ENCODE measurements at regions not wholly inside any gene's neighbourhood (a gene's known extent, or its start where the extent isn't known, plus 50 kb on each side); places are given as distances from the start of the nearest gene placed in this dataset.

GRCh38 chr4:111283066-111283677 lies 660.3 kb upstream of the PITX2 start:
- Histone ChIP-seq H3K4me3 (replicated peaks in 1 of 3; ENCODE audit: insufficient read depth in 1 of 3, low read depth in 1 of 3, low read length in 3 of 3) (no peak overlapping the region), H3K79me2 (ENCODE audit: control insufficient read depth, insufficient read depth, low read length) (no peaks in the 10 kb centered on the region), H3K4me1 (ENCODE audit: control insufficient read depth, extremely low read depth, insufficient read depth, low read length) (no peaks in the 10 kb centered on the region), H3K9me3 (replicated peaks; ENCODE audit: control insufficient read depth, insufficient read depth, low read length) (no peaks in the 10 kb centered on the region), H3K4me2 (ENCODE audit: insufficient read depth, low read length) (no peak overlapping the region), H3K9me1 (replicated peaks; ENCODE audit: control insufficient read depth, extremely low read depth, insufficient read depth, low read length) (no peaks in the 10 kb centered on the region), H3K9ac (replicated peaks; ENCODE audit: extremely low read depth, insufficient read depth, low read length) (no peak overlapping the region), H3K27ac (ENCODE audit: insufficient read depth, low read depth, low read length) (no peak overlapping the region), H2AFZ (ENCODE audit: low read depth, low read length) (no peak overlapping the region), H3K27me3 (ENCODE audit: control insufficient read depth in 2 of 2, insufficient read depth in 2 of 2, low read length in 2 of 2) (no peaks in the 10 kb centered on the region), H3K36me3 (ENCODE audit: control insufficient read depth in 2 of 2, extremely low read depth in 1 of 2, insufficient read depth in 2 of 2, low read length in 2 of 2) (no peaks in the 10 kb centered on the region), H4K20me1 (replicated peaks; ENCODE audit: control insufficient read depth, extremely low read depth, insufficient read depth, low read length) (no peaks in the 10 kb centered on the region)
- TF ChIP-seq CTCF (IDR thresholded peaks at IDR 0.05; ENCODE audit: extremely low read depth in 1 of 2, insufficient read depth in 1 of 2, low read depth in 1 of 2, low read length in 2 of 2) (peak; percentile 77 to 85), MAX (IDR thresholded peaks at IDR 0.05; ENCODE audit: insufficient read depth, insufficient read length) (no peak), JUN (IDR thresholded peaks at IDR 0.05; ENCODE audit: borderline replicate concordance, insufficient read depth, insufficient read length, low read depth) (no peak), FOS (IDR thresholded peaks at IDR 0.05; ENCODE audit: borderline replicate concordance, insufficient read depth, low read length) (no peak), POLR2A (IDR thresholded peaks at IDR 0.05; ENCODE audit: low read depth, low read length) (no peak)
- DNase-seq (ENCODE audit: low read depth, low spot score) (peak; percentile 58), FAIRE-seq (peak; percentile 84)
- dilution Hi-C loops (cut with MboI; ENCODE audit: extremely low pct_ligation_motif_present, low sequenced_read_pairs) = no loop called here
- ChIA-PET CTCF (interaction anchor here (0.5 to 2.1 kb wide), 28 partner anchors 9 to 748 kb away, joined by 3 to 25 read pairs (median 5); no protein-coding TSS in a partner anchor), POLR2A (no interaction called here)
- intact Hi-C loops (cut with micrococcal nuclease) = loop anchor here (1.0 to 10.0 kb wide), 5 partner anchors 119 to 748 kb away; no protein-coding TSS in a partner anchor
- BruUV-seq (replicated peaks) = no TSS peak

- no peaks in the 10 kb centered on the region for H3K9me1 ChIP-seq (replicated peaks; ENCODE audit: control insufficient read depth, extremely low read depth, insufficient read depth, low read length)
These were observed 673.6 kb upstream of the PITX2 start for GRCh38 chr4:111296466-111296865.

More at GRCh38 chr4:111296466-111296865, 673.6 kb upstream of the PITX2 start:
- H3K9me3 ChIP-seq (replicated peaks; ENCODE audit: control insufficient read depth, insufficient read depth, low read length) = no peaks in the 10 kb centered on the region
- no TSS peak for BruUV-seq (replicated peaks)
- DNase-seq (ENCODE audit: low read depth, low spot score) (no peak), FAIRE-seq (no peak)
- H3K27ac ChIP-seq (ENCODE audit: insufficient read depth, low read depth, low read length) = no peak overlapping the region
- no peak overlapping the region for H3K4me2 ChIP-seq (ENCODE audit: insufficient read depth, low read length)
- H3K36me3 ChIP-seq (ENCODE audit: control insufficient read depth in 2 of 2, extremely low read depth in 1 of 2, insufficient read depth in 2 of 2, low read length in 2 of 2) = no peaks in the 10 kb centered on the region
- H3K4me3 ChIP-seq (replicated peaks in 1 of 3; ENCODE audit: insufficient read depth in 1 of 3, low read depth in 1 of 3, low read length in 3 of 3) = no peak overlapping the region
- ChIA-PET CTCF (interaction anchor here (0.7 to 0.9 kb wide), 3 partner anchors 12 to 132 kb away, joined by 3 to 4 read pairs (median 3); no protein-coding TSS in a partner anchor), POLR2A (no interaction called here)
- H3K27me3 ChIP-seq (ENCODE audit: control insufficient read depth in 2 of 2, insufficient read depth in 2 of 2, low read length in 2 of 2) = no peaks in the 10 kb centered on the region
- dilution Hi-C loops (cut with MboI; ENCODE audit: extremely low pct_ligation_motif_present, low sequenced_read_pairs) (no loop called here), intact Hi-C loops (cut with micrococcal nuclease) (no loop called here)
- TF ChIP-seq GATA2 (IDR thresholded peaks at IDR 0.05; ENCODE audit: insufficient read depth, insufficient read length, low read depth, low read length) (no peak), MAX (IDR thresholded peaks at IDR 0.05; ENCODE audit: insufficient read depth, insufficient read length) (no peak), CTCF (IDR thresholded peaks at IDR 0.05; ENCODE audit: extremely low read depth in 1 of 2, insufficient read depth in 1 of 2, low read depth in 1 of 2, low read length in 2 of 2) (no peak), MYC (IDR thresholded peaks at IDR 0.05; ENCODE audit: low read depth, low read length) (no peak), POLR2AphosphoS5 (IDR thresholded peaks at IDR 0.05; ENCODE audit: insufficient read depth, low read depth, low read length) (no peak), JUN (IDR thresholded peaks at IDR 0.05; ENCODE audit: borderline replicate concordance, insufficient read depth, insufficient read length, low read depth) (no peak), FOS (IDR thresholded peaks at IDR 0.05; ENCODE audit: borderline replicate concordance, insufficient read depth, low read length) (no peak), POLR2A (IDR thresholded peaks at IDR 0.05; ENCODE audit: low read depth, low read length) (no peak), EZH2 (IDR thresholded peaks at IDR 0.05; ENCODE audit: borderline replicate concordance, low read depth, low read length, severe bottlenecking) (no peak)
- no peaks in the 10 kb centered on the region for H4K20me1 ChIP-seq (replicated peaks; ENCODE audit: control insufficient read depth, extremely low read depth, insufficient read depth, low read length)
- H3K79me2 ChIP-seq (ENCODE audit: control insufficient read depth, insufficient read depth, low read length) = no peaks in the 10 kb centered on the region
- H3K9ac ChIP-seq (replicated peaks; ENCODE audit: extremely low read depth, insufficient read depth, low read length) = no peak overlapping the region
- no peaks in the 10 kb centered on the region for H3K4me1 ChIP-seq (ENCODE audit: control insufficient read depth, extremely low read depth, insufficient read depth, low read length)
- H2AFZ ChIP-seq (ENCODE audit: low read depth, low read length) = no peak overlapping the region

Data from endothelial cell of umbilical vein (primary cell).